Endothelial cell of umbilical vein (primary cell): ENCODE measurements at regions not wholly inside any gene's neighbourhood (a gene's known extent, or its start where the extent isn't known, plus 50 kb on each side); places are given as distances from the start of the nearest gene placed in this dataset.

Experiments used
- BruUV-seq: library from RNA; stranded (reverse); fragments of 400-500 nt; replicated peaks from 2 replicates; lab custom pipeline; 2021; lab: Mats Ljungman, UMichigan
- CTCF ChIA-PET: fragments of 300-600, 350-600 bp; sonication (Branson Sonifier 250); formaldehyde crosslinking; loops from one replicate; lab custom pipeline; 2021; ENCODE audit warnings: antibody characterized with exemption, inconsistent platforms; lab: Charles Lee
- POLR2A ChIA-PET: fragments of 300-600, 350-600 bp; sonication (Branson Sonifier 250); formaldehyde crosslinking; loops from one replicate; lab custom pipeline; 2021; ENCODE audit warnings: antibody characterized with exemption, inconsistent platforms; lab: Charles Lee
- DNase-seq: peaks from one replicate; pipeline ENCODE4 v3.0.0-alpha.2; 2011; ENCODE audit warnings: low read depth, low spot score
- FAIRE-seq: peaks from 2 replicates; lab custom pipeline; 2011; peaks lifted over from hg19 to GRCh38; lab: Jason Lieb, UNC
- H2AFZ ChIP-seq: 2 replicates; pipeline ENCODE4 v1.6.0; 2012; ENCODE audit warnings: low read depth, low read length, control low read depth, inconsistent platforms
- H3K27ac ChIP-seq: 2 replicates; pipeline ENCODE4 v1.5.1; 2011; ENCODE audit warnings: low read depth, mild to moderate bottlenecking, control low read depth, low read length, moderate library complexity; ENCODE audit not compliant: insufficient read depth
- H3K27me3 ChIP-seq, 2 experiments: 2 replicates each; pipeline versions ENCODE4 v1.6.0 to v1.6.1; 2011; ENCODE audit warnings: low read length in 2 of 2, mixed read lengths in 1 of 2; ENCODE audit not compliant: control insufficient read depth in 2 of 2, insufficient read depth in 2 of 2
- H3K36me3 ChIP-seq, 2 experiments: 2 replicates in 1 of 2; 3 replicates in 1 of 2; pipeline ENCODE4 v1.5.1; 2011; ENCODE audit warnings: low read length in 2 of 2, mild to moderate bottlenecking in 1 of 2, moderate library complexity in 1 of 2; ENCODE audit not compliant: control insufficient read depth in 2 of 2, insufficient read depth in 2 of 2; ENCODE audit errors: extremely low read depth in 1 of 2
- H3K4me1 ChIP-seq: 3 replicates; pipeline ENCODE4 v1.5.1; 2011; ENCODE audit warnings: mild to moderate bottlenecking, low read length; ENCODE audit not compliant: control insufficient read depth, insufficient read depth; ENCODE audit errors: extremely low read depth
- H3K4me2 ChIP-seq: 2 replicates; pipeline ENCODE4 v1.6.1; 2011; ENCODE audit warnings: low read length, control low read depth, mixed read lengths; ENCODE audit not compliant: insufficient read depth
- H3K4me3 ChIP-seq, 3 experiments: fragments of 200-600 bp in 1 of 3; sonication (generic), shearing (Covaris generic) in 1 of 3; replicated peaks in 1 of 3; 2 replicates each; pipeline ENCODE4 v1.5.1; 2011 to 2016; ENCODE audit warnings: control low read depth in 3 of 3, low read length in 3 of 3, mild to moderate bottlenecking in 2 of 3, inconsistent platforms in 1 of 3, low read depth in 1 of 3, moderate library complexity in 1 of 3; ENCODE audit not compliant: insufficient read depth in 1 of 3
- H3K79me2 ChIP-seq: 2 replicates; pipeline ENCODE4 v1.6.0; 2012; ENCODE audit warnings: low read length, inconsistent platforms; ENCODE audit not compliant: control insufficient read depth, insufficient read depth
- H3K9ac ChIP-seq: replicated peaks from 2 replicates; pipeline ENCODE3; 2011; ENCODE audit warnings: low read length, control low read depth; ENCODE audit not compliant: insufficient read depth; ENCODE audit errors: extremely low read depth
- H3K9me1 ChIP-seq: replicated peaks from 3 replicates; pipeline ENCODE4 v1.6.0; 2011; ENCODE audit warnings: mild to moderate bottlenecking, low read length; ENCODE audit not compliant: control insufficient read depth, insufficient read depth; ENCODE audit errors: extremely low read depth
- H3K9me3 ChIP-seq: replicated peaks from 2 replicates; pipeline ENCODE4 v1.5.1; 2012; ENCODE audit warnings: low read length, inconsistent platforms; ENCODE audit not compliant: control insufficient read depth, insufficient read depth
- H4K20me1 ChIP-seq: replicated peaks from 2 replicates; pipeline ENCODE3; 2011; ENCODE audit warnings: mild to moderate bottlenecking, low read length; ENCODE audit not compliant: control insufficient read depth, insufficient read depth; ENCODE audit errors: extremely low read depth
- EZH2 ChIP-seq: IDR thresholded peaks from 2 replicates; pipeline ENCODE4 v1.6.1; 2012; ENCODE audit warnings: borderline replicate concordance, low read depth, mild to moderate bottlenecking, moderate library complexity, low read length, inconsistent platforms; ENCODE audit not compliant: severe bottlenecking
- FOS ChIP-seq: IDR thresholded peaks from 2 replicates; pipeline ENCODE4 v1.6.1; 2011; ENCODE audit warnings: mild to moderate bottlenecking, low read length, moderate library complexity, borderline replicate concordance; ENCODE audit not compliant: insufficient read depth
- GATA2 ChIP-seq: IDR thresholded peaks from 2 replicates; pipeline ENCODE4 v1.7.0; 2011; ENCODE audit warnings: low read depth, mild to moderate bottlenecking, moderate library complexity, mixed read lengths, low read length; ENCODE audit not compliant: insufficient read length, insufficient read depth
- JUN ChIP-seq: IDR thresholded peaks from 2 replicates; pipeline ENCODE4 v1.6.1; 2011; ENCODE audit warnings: borderline replicate concordance, low read depth; ENCODE audit not compliant: insufficient read length, insufficient read depth
- MYC ChIP-seq: IDR thresholded peaks from one replicate; pipeline ENCODE4 v1.6.1; 2011; ENCODE audit warnings: mild to moderate bottlenecking, low read depth, low read length
- POLR2A ChIP-seq: IDR thresholded peaks from 2 replicates; pipeline ENCODE4 v1.6.1; 2012; ENCODE audit warnings: low read depth, mild to moderate bottlenecking, control low read depth, low read length
- POLR2AphosphoS5 ChIP-seq: IDR thresholded peaks from 2 replicates; pipeline ENCODE4 v1.6.1; 2012; ENCODE audit warnings: low read depth, mild to moderate bottlenecking, control low read depth, low read length, moderate library complexity; ENCODE audit not compliant: insufficient read depth
- dilution Hi-C: fragments of 300-500 bp; cut with MboI; formaldehyde crosslinking; loops from one replicate; pipeline ENCODE4 v1.15.0; 2019; ENCODE audit warnings: low sequenced_read_pairs; ENCODE audit not compliant: extremely low pct_ligation_motif_present
- intact Hi-C: fragments of 100-400 bp; cut with micrococcal nuclease; formaldehyde crosslinking; loops from one replicate; pipeline ENCODE4 v1.10.0; 2022
- TF ChIP-seq, protein P1 (sequence below), 2 donors: IDR thresholded peaks; 1 replicate in 1 of 2; 2 replicates in 1 of 2; pipeline ENCODE4 v1.5.1; 2011; ENCODE audit warnings: low read length in 2 of 2, mild to moderate bottlenecking in 2 of 2, moderate library complexity in 2 of 2, control low read depth in 1 of 2, inconsistent platforms in 1 of 2, low read depth in 1 of 2; ENCODE audit not compliant: insufficient read depth in 1 of 2; ENCODE audit errors: extremely low read depth in 1 of 2
- TF ChIP-seq, protein P2 (sequence below): IDR thresholded peaks from 2 replicates; pipeline ENCODE4 v1.6.1; 2011; ENCODE audit not compliant: insufficient read depth, insufficient read length

DNA sequence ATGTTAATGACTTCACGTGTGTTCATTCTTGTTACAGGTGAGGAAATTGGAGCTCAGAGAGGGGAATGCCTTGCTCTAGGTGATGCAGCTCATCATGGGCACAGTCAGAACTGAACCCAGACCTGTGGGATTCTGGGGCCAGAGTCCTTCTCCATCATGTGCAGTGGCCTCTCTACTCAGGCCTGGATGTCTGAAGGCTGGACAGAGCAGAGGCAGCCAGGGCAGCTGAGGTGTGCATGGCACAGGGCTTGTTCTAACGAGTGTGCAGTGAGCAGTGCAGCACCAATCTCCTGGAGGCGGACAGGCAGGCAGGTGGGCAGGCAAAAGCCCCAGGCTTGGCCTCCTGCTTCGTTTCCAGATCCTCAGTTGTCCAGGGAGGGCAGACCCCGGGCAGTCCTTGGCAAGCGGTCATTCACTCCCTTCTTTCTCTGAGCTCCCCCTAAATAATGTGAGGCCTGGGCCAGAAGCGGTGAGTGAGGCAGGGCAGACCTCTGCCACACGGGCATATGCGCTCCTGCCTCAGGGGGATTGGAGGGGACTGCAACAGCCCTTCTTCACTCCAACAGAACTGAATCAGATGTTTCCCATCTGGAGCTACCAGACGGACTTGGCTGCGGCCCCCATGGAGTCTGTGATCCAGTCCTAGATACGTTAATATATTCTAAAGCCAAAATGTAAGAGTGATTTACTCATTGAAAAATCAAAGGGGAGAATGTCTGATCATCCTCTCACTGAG is 68.7 kb upstream of the FSTL4 start:
- Histone ChIP-seq H4K20me1 (no peaks in the 10 kb centered on the region), H3K9me3 (no peaks in the 10 kb centered on the region), H2AFZ (no peak overlapping the region), H3K9me1 (no peaks in the 10 kb centered on the region), H3K4me3 (no peak overlapping the region), H3K79me2 (no peaks in the 10 kb centered on the region), H3K27me3 (peaks cover 2 to 6% of the 10 kb centered on the region in 2 experiments), H3K9ac (no peak overlapping the region), H3K4me1 (no peaks in the 10 kb centered on the region), H3K27ac (no peak overlapping the region), H3K36me3 (no peaks in the 10 kb centered on the region), H3K4me2 (no peak overlapping the region)
- dilution Hi-C loops (no loop called here), intact Hi-C loops (no loop called here)
- TF ChIP-seq GATA2: no peak
- TF ChIP-seq FOS: no peak
- TF ChIP-seq EZH2: no peak
- TF ChIP-seq, protein P1, sequence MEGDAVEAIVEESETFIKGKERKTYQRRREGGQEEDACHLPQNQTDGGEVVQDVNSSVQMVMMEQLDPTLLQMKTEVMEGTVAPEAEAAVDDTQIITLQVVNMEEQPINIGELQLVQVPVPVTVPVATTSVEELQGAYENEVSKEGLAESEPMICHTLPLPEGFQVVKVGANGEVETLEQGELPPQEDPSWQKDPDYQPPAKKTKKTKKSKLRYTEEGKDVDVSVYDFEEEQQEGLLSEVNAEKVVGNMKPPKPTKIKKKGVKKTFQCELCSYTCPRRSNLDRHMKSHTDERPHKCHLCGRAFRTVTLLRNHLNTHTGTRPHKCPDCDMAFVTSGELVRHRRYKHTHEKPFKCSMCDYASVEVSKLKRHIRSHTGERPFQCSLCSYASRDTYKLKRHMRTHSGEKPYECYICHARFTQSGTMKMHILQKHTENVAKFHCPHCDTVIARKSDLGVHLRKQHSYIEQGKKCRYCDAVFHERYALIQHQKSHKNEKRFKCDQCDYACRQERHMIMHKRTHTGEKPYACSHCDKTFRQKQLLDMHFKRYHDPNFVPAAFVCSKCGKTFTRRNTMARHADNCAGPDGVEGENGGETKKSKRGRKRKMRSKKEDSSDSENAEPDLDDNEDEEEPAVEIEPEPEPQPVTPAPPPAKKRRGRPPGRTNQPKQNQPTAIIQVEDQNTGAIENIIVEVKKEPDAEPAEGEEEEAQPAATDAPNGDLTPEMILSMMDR (IDR thresholded peaks at IDR 0.05; ENCODE audit: extremely low read depth in 1 of 2, insufficient read depth in 1 of 2, low read depth in 1 of 2, low read length in 2 of 2): no peak
- no peak for TF ChIP-seq JUN
- no peak for TF ChIP-seq POLR2AphosphoS5
- no peak for TF ChIP-seq POLR2A
- TF ChIP-seq, protein P2, sequence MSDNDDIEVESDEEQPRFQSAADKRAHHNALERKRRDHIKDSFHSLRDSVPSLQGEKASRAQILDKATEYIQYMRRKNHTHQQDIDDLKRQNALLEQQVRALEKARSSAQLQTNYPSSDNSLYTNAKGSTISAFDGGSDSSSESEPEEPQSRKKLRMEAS: no peak
- TF ChIP-seq MYC: no peak
- BruUV-seq: no TSS peak
- CTCF ChIA-PET: no interaction called here
- FAIRE-seq (no peak), DNase-seq (no peak)
- POLR2A ChIA-PET: no interaction called here
